HuH-7 (cell line): ENCODE measurements at regions not wholly inside any gene's neighbourhood (a gene's known extent, or its start where the extent isn't known, plus 50 kb on each side); places are given as distances from the start of the nearest gene placed in this dataset.
"Not testable (repeated sequence)": the region's sequence is repeated elsewhere in the genome, so short reads cannot be mapped to it uniquely, and the experiment has no call there.

Experiments used
- DNase-seq: peaks from one replicate; pipeline ENCODE4 v3.0.0; 2011; ENCODE audit warnings: low spot score

DNA sequence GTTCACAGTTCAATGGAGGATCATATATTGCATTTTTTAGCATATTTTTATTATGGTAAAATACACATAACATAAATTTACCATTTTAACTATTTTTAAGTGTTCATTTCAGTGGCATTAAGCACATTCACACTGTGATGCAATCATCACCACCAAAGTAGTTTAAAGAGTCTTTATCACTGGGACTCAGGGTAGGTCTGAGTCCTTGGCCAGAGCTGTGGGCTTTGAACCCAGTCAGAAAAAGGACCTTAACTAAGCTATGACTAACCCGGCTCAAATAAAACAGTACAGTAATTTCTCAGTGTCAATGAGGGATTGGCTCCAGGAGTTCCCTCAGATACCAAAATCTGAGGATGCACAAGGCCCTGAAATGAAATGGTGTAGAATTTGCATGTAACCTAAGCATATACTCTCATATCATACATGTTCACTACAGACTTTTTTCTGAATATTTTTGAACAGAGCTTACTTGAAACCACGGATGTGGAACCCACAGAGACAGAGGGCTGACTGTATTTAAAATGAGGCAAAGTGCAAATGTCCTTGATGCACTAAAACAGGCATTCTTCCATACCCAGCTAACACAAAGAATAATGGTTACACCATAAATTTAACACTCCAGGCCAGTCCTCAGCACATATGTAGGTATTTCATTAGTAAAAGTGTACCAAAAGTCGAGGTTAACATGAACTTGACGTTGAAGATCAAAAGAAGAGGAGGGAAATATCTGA is 246.2 kb downstream of the LNPK start:
- DNase-seq = no peak

DNA sequence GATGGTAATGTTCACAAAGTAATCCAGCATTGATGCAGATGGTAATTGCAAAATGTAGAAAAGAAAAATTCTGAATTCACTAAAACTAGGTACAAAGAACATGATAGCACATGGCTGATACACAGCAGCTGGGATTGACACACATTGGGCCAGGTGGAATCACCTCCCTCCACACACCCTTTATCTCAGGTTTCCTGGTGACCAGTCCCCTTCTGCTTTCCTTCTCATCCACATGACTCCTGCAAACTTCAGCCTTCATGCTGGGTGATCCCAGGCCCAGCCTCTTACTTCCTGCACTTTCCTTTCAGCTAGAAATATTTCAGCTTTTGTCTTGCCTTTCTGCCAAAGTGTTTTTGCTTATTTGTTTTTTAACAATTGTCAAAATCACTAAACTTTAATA is 246.9 kb downstream of the LNPK start:
- no peak for DNase-seq

DNA sequence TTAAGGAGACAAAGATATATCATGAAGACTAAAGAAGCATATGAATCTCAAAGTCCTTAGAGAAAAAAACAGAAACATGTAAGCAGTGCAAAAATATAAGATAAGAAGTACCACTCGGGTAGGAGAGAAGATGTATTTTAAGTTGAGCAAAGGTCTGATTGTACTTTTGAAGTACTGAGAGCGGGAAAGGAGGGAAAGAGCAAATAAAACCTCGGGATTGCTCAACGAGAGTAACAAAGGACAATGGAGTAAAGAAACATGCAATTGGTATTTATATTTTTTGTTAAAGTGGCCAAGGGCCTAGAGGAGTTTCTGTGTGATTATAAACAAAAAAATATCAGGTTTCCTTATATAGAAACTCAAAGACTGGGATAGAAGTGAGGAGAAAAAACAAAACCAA is 251.9 kb downstream of the LNPK start:
- DNase-seq = peak; percentile 36

- DNase-seq = no peak
Observed at GRCh38 chr2:175745911-175746310, 256.2 kb downstream of the LNPK start.

DNA sequence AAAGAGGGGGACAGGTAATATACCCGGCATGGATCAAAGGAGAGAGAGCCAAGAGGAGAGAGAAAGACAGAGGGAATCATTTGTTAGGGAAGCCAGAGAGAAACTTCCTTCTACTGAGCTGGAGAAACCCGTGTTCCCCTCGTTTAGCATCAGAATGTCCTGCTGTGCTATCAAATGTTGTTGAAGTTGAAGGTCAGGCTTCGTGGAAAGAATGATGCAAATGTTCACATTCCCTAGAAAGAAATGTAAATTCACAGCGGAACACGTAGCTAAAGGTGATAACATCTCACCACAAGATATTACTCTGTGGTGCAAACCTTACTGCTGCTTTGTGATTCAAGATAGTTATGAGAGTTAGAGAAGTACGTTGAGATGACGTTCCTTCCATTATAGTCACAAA is 258.1 kb downstream of the LNPK start:
- no peak for DNase-seq

DNA sequence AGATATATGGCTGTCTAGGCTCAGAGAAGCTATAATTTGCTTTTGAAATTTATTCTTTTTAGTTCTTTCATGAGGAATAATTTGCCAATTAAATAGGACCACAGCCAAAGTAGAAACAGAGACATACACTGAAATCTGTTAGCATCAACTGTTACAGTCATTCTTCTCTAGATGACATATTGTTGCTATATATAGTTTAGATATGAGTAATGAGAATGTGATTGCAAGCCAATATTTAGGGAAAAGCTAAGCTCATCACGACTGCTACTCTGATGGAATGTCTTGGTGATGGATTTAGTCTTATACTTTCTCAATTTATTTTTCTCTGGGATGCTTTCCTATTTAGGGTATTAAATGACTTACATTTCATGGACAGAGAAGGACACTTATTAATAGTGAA is 259.1 kb downstream of the LNPK start:
- no peak for DNase-seq

DNA sequence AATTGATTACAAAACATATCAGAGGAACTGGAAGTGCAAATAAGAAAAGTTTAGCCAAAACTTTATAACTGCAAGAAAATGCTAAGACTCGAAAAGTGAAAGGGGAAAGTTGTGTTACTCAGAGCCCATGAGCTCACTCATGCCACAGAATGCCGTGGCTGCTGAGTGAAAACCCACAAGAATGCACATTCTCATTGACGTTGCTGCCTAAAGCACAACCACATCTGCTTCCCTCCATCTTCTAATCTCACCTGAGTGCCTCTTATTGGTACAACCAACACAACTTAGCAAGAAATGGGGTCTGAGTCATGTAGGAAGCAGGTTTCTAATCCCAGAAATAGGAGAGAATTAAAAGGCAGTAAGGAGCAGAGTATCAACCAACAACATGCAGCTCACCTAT is 259.7 kb downstream of the LNPK start:
- no peak for DNase-seq

DNA sequence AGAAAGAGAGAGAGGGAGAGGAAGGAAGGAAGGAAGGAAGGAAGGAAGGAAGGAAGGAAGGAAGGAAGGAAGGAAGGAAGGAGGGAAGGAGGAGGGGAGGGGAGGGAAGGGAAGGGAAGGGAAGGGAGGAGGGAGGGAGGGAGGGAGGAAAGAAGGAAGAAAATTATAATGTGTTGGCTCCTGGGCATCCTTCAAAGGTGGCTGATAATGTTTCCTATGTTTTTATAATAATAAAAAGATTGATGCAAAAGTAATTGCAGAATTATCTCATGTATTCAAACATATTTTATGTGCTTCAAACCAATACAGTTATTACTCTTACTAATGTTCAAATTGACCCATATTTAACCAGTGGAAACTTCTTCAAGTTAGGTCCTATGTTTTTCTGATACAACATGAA is 260.9 kb downstream of the LNPK start:
- no peak for DNase-seq

DNA sequence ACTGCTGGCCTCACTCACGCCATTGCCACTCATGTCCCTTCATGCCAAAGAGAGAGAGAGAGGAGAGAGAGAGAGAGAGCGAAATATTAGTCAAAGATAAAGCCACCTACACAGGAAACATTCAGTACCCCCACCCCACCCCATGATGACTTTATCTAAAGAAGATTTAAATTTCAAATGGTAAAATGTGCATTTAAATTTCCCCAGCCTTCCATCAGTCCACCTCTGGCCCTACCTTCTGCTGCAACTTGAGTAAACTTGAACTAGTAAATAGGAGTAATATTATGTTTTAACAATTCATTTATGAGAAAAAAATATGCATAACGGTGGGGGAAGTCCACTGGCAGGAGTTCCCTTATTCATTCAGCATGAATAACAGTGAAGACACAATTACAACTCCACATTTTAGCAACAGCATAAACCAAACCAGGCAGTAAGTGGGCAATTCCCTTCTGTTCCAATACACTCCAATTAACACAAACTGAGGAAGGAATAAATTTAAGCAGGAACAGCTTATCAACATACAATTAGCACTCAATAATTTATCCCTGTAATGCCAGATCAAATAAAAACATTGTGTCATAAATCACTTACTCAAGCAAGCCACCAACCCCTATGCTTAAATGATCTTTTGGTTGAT is 264.2 kb downstream of the LNPK start:
- no peak for DNase-seq

GRCh38 chr2:175734686-175735085 is 267.4 kb downstream of the LNPK start:
- no peak for DNase-seq

GRCh38 chr2:175732531-175732930 is 269.5 kb downstream of the LNPK start:
- no peak for DNase-seq

DNA sequence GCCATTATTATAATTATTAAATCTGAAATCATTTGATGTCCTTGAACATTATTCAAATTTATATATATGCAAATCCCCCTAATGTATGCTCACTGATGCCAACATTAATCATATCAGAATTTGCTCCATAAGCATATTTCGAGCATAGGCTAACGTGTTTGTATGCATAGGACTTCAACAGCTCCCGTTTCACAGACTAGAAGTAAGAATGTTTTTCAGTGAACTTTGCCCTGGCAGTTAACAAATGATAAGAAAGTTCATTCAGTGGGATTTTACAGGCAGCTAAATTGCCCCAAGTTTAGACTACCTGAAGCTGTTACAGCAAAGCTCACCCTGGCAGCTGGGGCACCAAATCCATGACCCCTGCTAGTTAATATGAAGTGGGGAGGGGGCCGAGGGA is 272.0 kb downstream of the LNPK start:
- peak; percentile 25 for DNase-seq

DNA sequence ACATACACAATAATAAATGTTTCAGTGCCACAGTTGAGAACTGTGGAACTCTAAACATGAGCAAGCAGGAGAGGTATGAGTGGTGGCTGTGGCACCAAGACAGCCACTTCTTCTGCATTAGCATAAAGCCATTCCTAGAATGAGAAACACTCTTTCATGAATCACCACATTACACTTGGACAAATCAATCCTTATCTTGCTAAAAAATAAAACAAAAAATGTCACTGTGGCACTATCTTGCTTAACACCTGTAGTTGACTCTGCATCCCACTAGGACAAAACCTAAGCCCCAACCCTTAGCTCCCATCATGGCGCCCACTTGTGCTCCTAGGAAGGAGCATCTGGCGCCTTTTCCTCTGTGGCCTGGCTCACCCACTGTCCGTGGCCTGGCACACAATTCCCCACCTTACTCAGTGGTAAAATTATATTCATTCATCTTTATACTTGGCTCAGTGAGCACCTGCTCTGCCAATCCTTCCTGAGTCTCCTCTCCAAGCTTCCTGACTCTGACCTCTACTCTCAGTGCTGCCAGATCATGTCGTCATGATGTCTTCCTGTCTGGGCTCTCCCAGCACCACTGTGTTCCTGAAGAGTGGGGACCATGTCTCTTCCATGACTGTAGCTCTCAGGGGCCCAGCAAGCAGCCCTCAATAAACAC is 272.9 kb downstream of the LNPK start:
- no peak for DNase-seq

DNA sequence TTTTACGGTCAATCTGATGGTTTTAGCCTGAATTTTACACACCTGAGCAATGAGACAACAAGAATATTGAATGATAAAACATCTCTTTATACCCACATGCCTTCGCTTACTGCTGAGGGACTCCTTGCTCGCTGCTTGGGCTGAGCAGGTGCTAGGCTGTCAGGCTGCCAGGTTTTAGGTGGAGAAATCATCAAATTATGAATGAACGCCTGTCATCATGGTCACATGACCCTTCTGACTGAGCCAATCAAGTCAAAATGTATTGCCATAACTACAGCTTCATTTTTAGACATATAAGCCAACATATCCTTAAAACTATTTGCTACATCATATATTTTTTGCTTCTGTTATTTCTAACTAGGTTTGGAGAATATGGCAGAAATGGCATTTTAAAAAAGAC is 274.0 kb downstream of the LNPK start:
- DNase-seq = no peak

DNA sequence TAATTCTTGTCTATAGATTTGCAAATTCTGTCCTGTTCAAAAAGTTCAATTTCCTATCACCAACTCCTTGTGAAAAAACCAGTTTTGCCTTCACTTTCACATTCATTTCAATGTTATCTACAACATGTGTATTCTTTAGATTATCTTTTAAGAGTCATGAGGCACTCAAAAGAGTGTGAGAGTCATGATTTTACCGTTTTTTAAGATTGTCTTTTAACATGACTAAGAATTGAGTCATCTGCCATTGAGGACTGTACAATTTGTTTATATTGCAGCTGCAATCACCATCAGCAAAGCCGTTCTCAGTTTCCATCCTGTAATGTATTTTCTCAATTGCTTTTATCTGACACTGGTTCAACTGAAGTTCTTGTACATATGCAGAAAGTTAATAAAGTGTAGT is 275.8 kb downstream of the LNPK start:
- DNase-seq = no peak

GRCh38 chr2:175709248-175709647 is 292.8 kb downstream of the LNPK start:
- no peak for DNase-seq

DNA sequence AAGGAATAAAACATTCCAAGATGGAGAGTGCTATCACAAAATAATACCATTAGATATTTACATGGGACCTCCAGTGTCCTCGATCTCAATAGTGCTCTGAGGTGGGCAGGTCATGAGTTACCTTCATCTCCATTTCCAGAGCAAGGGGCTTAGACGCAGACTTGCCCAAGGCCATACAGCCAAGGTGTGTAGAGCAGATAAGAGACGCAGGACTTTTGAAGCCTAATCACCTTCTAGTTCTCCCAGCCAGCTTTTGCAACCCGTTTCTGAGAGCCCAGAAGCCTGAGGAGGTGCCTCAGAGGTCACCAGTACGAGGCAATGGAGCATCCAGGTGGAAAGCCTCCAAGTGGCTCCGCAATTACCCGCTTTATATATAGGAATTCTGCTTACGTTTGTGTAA is 294.7 kb downstream of the LNPK start:
- no peak for DNase-seq

DNA sequence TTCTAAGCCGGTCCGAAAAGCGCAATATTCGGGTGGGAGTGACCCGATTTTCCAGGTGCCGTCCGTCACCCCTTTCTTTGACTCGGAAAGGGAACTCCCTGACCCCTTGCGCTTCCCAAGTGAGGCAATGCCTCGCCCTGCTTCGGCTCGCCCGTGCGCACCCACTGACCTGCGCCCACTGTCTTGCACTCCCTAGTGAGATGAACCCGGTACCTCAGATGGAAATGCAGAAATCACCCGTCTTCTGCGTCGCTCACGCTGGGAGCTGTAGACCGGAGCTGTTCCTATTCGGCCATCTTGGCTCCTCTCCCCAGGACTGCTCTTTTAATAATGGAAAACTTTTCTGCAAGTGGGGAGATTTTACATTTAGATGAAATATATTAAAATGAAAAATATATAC is 297.5 kb downstream of the LNPK start:
- not testable (repeated sequence) for DNase-seq

DNA sequence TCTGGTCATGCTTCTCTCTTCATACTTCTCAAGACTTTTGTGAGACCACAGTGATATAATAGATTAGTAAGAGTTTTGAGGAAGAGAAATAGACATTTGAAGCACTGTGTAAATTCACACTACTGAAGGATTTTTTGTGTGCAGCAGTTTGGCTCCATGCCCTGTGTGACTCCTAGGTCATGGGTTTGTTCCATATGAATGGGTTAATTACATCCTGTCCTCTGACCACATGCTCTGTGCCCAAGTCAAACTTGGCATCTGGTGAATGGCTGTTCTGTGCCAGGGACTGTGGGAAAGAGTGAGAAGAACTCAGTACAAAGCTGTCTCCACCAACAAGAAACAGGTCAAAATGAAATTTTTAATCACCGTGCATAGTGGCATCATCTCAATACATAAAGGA is 304.0 kb downstream of the LNPK start:
- no peak for DNase-seq

- peak; percentile 15 for DNase-seq
Observed at GRCh38 chr2:175690113-175690837, 311.8 kb downstream of the LNPK start.

DNA sequence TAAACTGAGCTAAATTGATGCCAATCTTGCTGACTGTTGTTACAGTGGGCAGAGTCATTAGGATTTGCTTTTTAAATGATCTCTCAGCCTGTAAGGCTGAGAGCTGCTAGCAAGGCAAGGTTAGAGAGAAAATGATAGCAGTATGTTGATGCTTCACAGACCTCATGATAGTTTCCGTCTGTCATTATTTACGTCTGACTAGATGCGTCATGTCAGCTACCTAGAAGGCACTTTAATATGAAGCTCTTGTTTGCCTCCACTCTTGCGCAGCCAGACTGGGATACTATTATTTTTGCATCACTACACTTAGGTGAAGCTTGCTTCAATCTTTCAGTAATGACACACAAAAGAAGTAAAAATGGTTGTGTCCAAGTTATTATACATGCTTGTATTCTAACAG is 313.8 kb downstream of the LNPK start:
- DNase-seq = no peak

- no peak for DNase-seq
Observed at GRCh38 chr2:175687465-175687864, 314.6 kb downstream of the LNPK start.

GRCh38 chr2:175686002-175686401 is 316.1 kb downstream of the LNPK start:
- no peak for DNase-seq
